Tibial nerve (tissue), 4 donors: ENCODE measurements at regions not wholly inside any gene's neighbourhood (a gene's known extent, or its start where the extent isn't known, plus 50 kb on each side); places are given as distances from the start of the nearest gene placed in this dataset.

ENCODE experiments used
- DNase-seq, 2 donors: peaks; one replicate each; pipeline ENCODE4 v3.0.0-alpha.2; 2019; ENCODE audit warnings: low spot score in 2 of 2
- H3K27ac ChIP-seq, 4 donors: fragments of 200-600 bp; sonication (generic) in 3 of 4; one replicate each; pipeline ENCODE4 v1.5.1; 2017 to 2019; ENCODE audit warnings: mild to moderate bottlenecking in 1 of 4
- H3K27me3 ChIP-seq, 2 donors: fragments of 200-600 bp; sonication (generic) in 1 of 2; one replicate each; pipeline versions ENCODE4 v1.5.1 to v1.6.0; 2017 to 2019
- H3K36me3 ChIP-seq, 3 donors: fragments of 200-600 bp; sonication (generic); one replicate each; pipeline ENCODE4 v1.5.1; 2018 to 2019
- H3K4me1 ChIP-seq, 4 donors: fragments of 200-600 bp; sonication (generic) in 3 of 4; one replicate each; pipeline ENCODE4 v1.5.1; 2017 to 2019
- H3K4me3 ChIP-seq, 4 donors: fragments of 200-600 bp; sonication (generic) in 3 of 4; one replicate each; pipeline ENCODE4 v1.5.1; 2017 to 2019; ENCODE audit warnings: mild to moderate bottlenecking in 1 of 4, moderate library complexity in 1 of 4
- H3K9me3 ChIP-seq, 4 donors: fragments of 200-600 bp; sonication (generic) in 3 of 4; one replicate each; pipeline ENCODE4 v1.5.1; 2017 to 2019
- CTCF ChIP-seq, 5 experiments: fragments of 200-600 bp in 3 of 5; fragments of 450-650 bp in 2 of 5; sonication (generic) in 3 of 5; IDR thresholded peaks; one replicate each; pipeline ENCODE4 v1.5.1; 2016 to 2019; ENCODE audit warnings: antibody characterized with exemption in 5 of 5, mild to moderate bottlenecking in 3 of 5, moderate library complexity in 2 of 5
- EP300 ChIP-seq, 2 donors: sonication (generic); formaldehyde crosslinking; IDR thresholded peaks; one replicate each; pipeline ENCODE4 v1.6.1; 2017; ENCODE audit warnings: antibody characterized with exemption in 2 of 2, mild to moderate bottlenecking in 1 of 2
- POLR2A ChIP-seq, 2 donors: fragments of 450-650 bp; IDR thresholded peaks; one replicate each; pipeline ENCODE4 v1.6.1; 2017; ENCODE audit warnings: antibody characterized with exemption in 2 of 2, mild to moderate bottlenecking in 2 of 2, moderate library complexity in 2 of 2
- WGBS, 2 donors: methylation state at CpG; one replicate each; pipeline ENCODE4 v1.1.5; 2018; 5-methylcytosine and 5-hydroxymethylcytosine counted together

- no peak for DNase-seq
- no peaks in the 10 kb centered on the region for H3K27me3 ChIP-seq
- 65 to 68% methylated on average over 2 of the region's 2 CpGs for WGBS, 2 donors
- H3K4me1 ChIP-seq: peaks cover 0 to 3% (median 0%) of the 10 kb centered on the region in 4 donors
- no peak overlapping the region for H3K27ac ChIP-seq
- TF ChIP-seq EP300 (IDR thresholded peaks at IDR 0.05) (no peak), CTCF (IDR thresholded peaks at IDR 0.05) (no peak), POLR2A (IDR thresholded peaks at IDR 0.05) (no peak)
- H3K4me3 ChIP-seq: no peak overlapping the region
- no peaks in the 10 kb centered on the region for H3K36me3 ChIP-seq
- no peaks in the 10 kb centered on the region for H3K9me3 ChIP-seq
Measured at GRCh38 chr4:75343333-75343732, 170.9 kb downstream of the RCHY1 start.

- Histone ChIP-seq H3K4me3 (no peak overlapping the region), H3K27ac (no peak overlapping the region), H3K36me3 (no peaks in the 10 kb centered on the region), H3K27me3 (no peaks in the 10 kb centered on the region), H3K4me1 (peaks cover 0 to 3% (median 0%) of the 10 kb centered on the region in 4 donors), H3K9me3 (no peaks in the 10 kb centered on the region)
- DNase-seq: no peak
- TF ChIP-seq CTCF (IDR thresholded peaks at IDR 0.05) (no peak), POLR2A (IDR thresholded peaks at IDR 0.05) (no peak), EP300 (IDR thresholded peaks at IDR 0.05) (no peak)
Measured at GRCh38 chr4:75340561-75340960, 173.6 kb downstream of the RCHY1 start.

- Histone ChIP-seq H3K36me3 (no peaks in the 10 kb centered on the region), H3K27me3 (no peaks in the 10 kb centered on the region), H3K9me3 (peaks cover 0 to 6% (median 0%) of the 10 kb centered on the region in 4 donors), H3K27ac (no peak overlapping the region), H3K4me3 (no peak overlapping the region), H3K4me1 (peaks cover 0 to 3% (median 0%) of the 10 kb centered on the region in 4 donors)
- TF ChIP-seq CTCF (IDR thresholded peaks at IDR 0.05): no peak
- TF ChIP-seq EP300 (IDR thresholded peaks at IDR 0.05): no peak
- no peak for TF ChIP-seq POLR2A (IDR thresholded peaks at IDR 0.05)
- 45 to 55% methylated on average over 1 of the region's 1 CpG for WGBS, 2 donors
- no peak for DNase-seq
Measured at GRCh38 chr4:75338352-75338880, 175.8 kb downstream of the RCHY1 start.

- Histone ChIP-seq H3K9me3 (peaks cover 0 to 14% (median 0%) of the 10 kb centered on the region in 4 donors), H3K27me3 (no peaks in the 10 kb centered on the region), H3K4me3 (no peak overlapping the region), H3K4me1 (no peaks in the 10 kb centered on the region), H3K36me3 (no peaks in the 10 kb centered on the region), H3K27ac (peak overlapping the region in 1 of 4 donors; percentile 36)
- DNase-seq: no peak
- TF ChIP-seq POLR2A (IDR thresholded peaks at IDR 0.05): no peak
- no peak for TF ChIP-seq CTCF (IDR thresholded peaks at IDR 0.05)
- TF ChIP-seq EP300 (IDR thresholded peaks at IDR 0.05): peak; percentile 32 to 59
- 41 to 61% methylated on average over 4 of the region's 4 CpGs for WGBS, 2 donors
Measured at GRCh38 chr4:75327804-75328512, 186.2 kb downstream of the RCHY1 start.

- H3K36me3 ChIP-seq: no peaks in the 10 kb centered on the region
- no peak overlapping the region for H3K4me3 ChIP-seq
- no peaks in the 10 kb centered on the region for H3K4me1 ChIP-seq
- DNase-seq: no peak
- no peak for TF ChIP-seq CTCF (IDR thresholded peaks at IDR 0.05)
- TF ChIP-seq EP300 (IDR thresholded peaks at IDR 0.05): no peak
- TF ChIP-seq POLR2A (IDR thresholded peaks at IDR 0.05): no peak
- no peaks in the 10 kb centered on the region for H3K9me3 ChIP-seq
- 68 to 74% methylated on average over 2 of the region's 2 CpGs for WGBS, 2 donors
- no peaks in the 10 kb centered on the region for H3K27me3 ChIP-seq
- peak overlapping the region in 1 of 4 donors; percentile 14 for H3K27ac ChIP-seq
Measured at GRCh38 chr4:75325318-75325979, 188.8 kb downstream of the RCHY1 start.
